Hepatocyte (in vitro differentiated cells): ENCODE measurements at regions not wholly inside any gene's neighbourhood (a gene's known extent, or its start where the extent isn't known, plus 50 kb on each side); places are given as distances from the start of the nearest gene placed in this dataset.

Experiments
- DNase-seq: peaks from one replicate; pipeline ENCODE4 v3.0.0-alpha.2; 2016; ENCODE audit warnings: low spot score
- H2AFZ ChIP-seq: fragments of 200-600 bp; sonication (generic); 2 replicates; pipeline ENCODE4 v1.6.0; 2016; ENCODE audit warnings: antibody characterized with exemption, mild to moderate bottlenecking
- H3K27ac ChIP-seq: fragments of 200-600 bp; sonication (generic); 2 replicates; pipeline ENCODE4 v1.5.1; 2016; ENCODE audit warnings: mild to moderate bottlenecking
- H3K27me3 ChIP-seq: fragments of 200-600 bp; sonication (generic); 2 replicates; pipeline ENCODE4 v1.6.1; 2016
- H3K36me3 ChIP-seq: fragments of 200-600 bp; sonication (generic); replicated peaks from 2 replicates; pipeline ENCODE4 v1.5.1; 2016; ENCODE audit warnings: low read depth; ENCODE audit not compliant: insufficient read depth
- H3K4me1 ChIP-seq: fragments of 200-600 bp; sonication (generic); 2 replicates; pipeline ENCODE4 v1.5.1; 2016; ENCODE audit warnings: mild to moderate bottlenecking, moderate library complexity; ENCODE audit not compliant: insufficient read depth
- H3K4me2 ChIP-seq: fragments of 200-600 bp; sonication (generic); 2 replicates; pipeline ENCODE4 v1.6.0; 2016
- H3K4me3 ChIP-seq: fragments of 200-600 bp; sonication (generic); 2 replicates; pipeline ENCODE4 v1.5.1; 2016; ENCODE audit warnings: mild to moderate bottlenecking
- H3K79me2 ChIP-seq: fragments of 200-600 bp; sonication (generic); 2 replicates; pipeline ENCODE4 v1.6.0; 2017; ENCODE audit warnings: mild to moderate bottlenecking
- H3K9me2 ChIP-seq: fragments of 200-600 bp; sonication (generic); replicated peaks from 2 replicates; pipeline ENCODE4 v1.6.0; 2017; ENCODE audit warnings: mild to moderate bottlenecking; ENCODE audit not compliant: insufficient read depth
- H3K9me3 ChIP-seq: fragments of 200-600 bp; sonication (generic); 2 replicates; pipeline ENCODE4 v1.5.1; 2016; ENCODE audit warnings: low read depth, mild to moderate bottlenecking
- H4K20me1 ChIP-seq: fragments of 200-600 bp; sonication (generic); 2 replicates; pipeline ENCODE4 v1.6.0; 2016; ENCODE audit warnings: mild to moderate bottlenecking; ENCODE audit not compliant: insufficient read depth, poor library complexity, severe bottlenecking
- CTCF ChIP-seq: fragments of 200-600 bp; sonication (generic); IDR thresholded peaks from 2 replicates; pipeline ENCODE4 v1.5.1; 2016; ENCODE audit warnings: antibody characterized with exemption, mild to moderate bottlenecking; ENCODE audit not compliant: poor library complexity
- EZH2 ChIP-seq: fragments of 200-600 bp; sonication (generic); IDR thresholded peaks from 2 replicates; pipeline ENCODE4 v1.6.1; 2016; ENCODE audit warnings: antibody characterized with exemption, mild to moderate bottlenecking, borderline replicate concordance
- EZH2phosphoT487 ChIP-seq: fragments of 200-600 bp; sonication (generic); IDR thresholded peaks from one replicate; pipeline ENCODE4 v1.6.1; 2018; ENCODE audit warnings: antibody characterized with exemption, mild to moderate bottlenecking, low read depth, moderate library complexity; ENCODE audit not compliant: unreplicated experiment, severe bottlenecking
- WGBS: methylation state at CpG from one replicate; pipeline ENCODE4 v1.1.6; 2016; ENCODE audit warnings: low lambda C conversion rate; ENCODE audit errors: missing lambda C conversion rate; 5-methylcytosine and 5-hydroxymethylcytosine counted together

- DNase-seq, result no peak
- H3K4me1 ChIP-seq, result no peaks in the 10 kb centered on the region
- H4K20me1 ChIP-seq, result no peaks in the 10 kb centered on the region
- H3K79me2 ChIP-seq, result no peaks in the 10 kb centered on the region
- H3K4me2 ChIP-seq, result no peak overlapping the region
- TF ChIP-seq EZH2phosphoT487, result no peak
- no peak for TF ChIP-seq CTCF
- TF ChIP-seq EZH2, result no peak
- H3K4me3 ChIP-seq, result no peak overlapping the region
- 93% methylated on average over 2 of the region's 2 CpGs for WGBS
- H3K27me3 ChIP-seq, result no peaks in the 10 kb centered on the region
- H3K9me3 ChIP-seq, result no peaks in the 10 kb centered on the region
- H3K36me3 ChIP-seq, result no peaks in the 10 kb centered on the region
- no peaks in the 10 kb centered on the region for H3K9me2 ChIP-seq
- no peak overlapping the region for H3K27ac ChIP-seq
- H2AFZ ChIP-seq, result no peak overlapping the region
These were observed 265.8 kb downstream of the RPLP1 start for GRCh38 chr15:69718436-69718835.

GRCh38 chr15:69718916-69719315 lies 266.3 kb downstream of the RPLP1 start:
- TF ChIP-seq EZH2, result no peak
- TF ChIP-seq CTCF, result no peak
- TF ChIP-seq EZH2phosphoT487, result no peak
- Histone ChIP-seq H3K4me3 (no peak overlapping the region), H4K20me1 (no peaks in the 10 kb centered on the region), H3K4me1 (no peaks in the 10 kb centered on the region), H3K27me3 (no peaks in the 10 kb centered on the region), H3K9me2 (no peaks in the 10 kb centered on the region), H2AFZ (no peak overlapping the region), H3K79me2 (no peaks in the 10 kb centered on the region), H3K4me2 (no peak overlapping the region), H3K9me3 (no peaks in the 10 kb centered on the region), H3K36me3 (no peaks in the 10 kb centered on the region), H3K27ac (no peak overlapping the region)
- DNase-seq, result no peak
- WGBS, result 85% methylated on average over 4 of the region's 4 CpGs

- H3K9me3 ChIP-seq, result no peaks in the 10 kb centered on the region
- WGBS, result 89% methylated on average over 4 of the region's 4 CpGs
- no peaks in the 10 kb centered on the region for H3K4me1 ChIP-seq
- no peaks in the 10 kb centered on the region for H3K27me3 ChIP-seq
- H3K79me2 ChIP-seq, result no peaks in the 10 kb centered on the region
- no peaks in the 10 kb centered on the region for H3K9me2 ChIP-seq
- no peak overlapping the region for H2AFZ ChIP-seq
- DNase-seq, result no peak
- no peak overlapping the region for H3K4me3 ChIP-seq
- no peak overlapping the region for H3K27ac ChIP-seq
- no peak for TF ChIP-seq EZH2phosphoT487
- no peak for TF ChIP-seq CTCF
- no peak for TF ChIP-seq EZH2
- no peaks in the 10 kb centered on the region for H3K36me3 ChIP-seq
- no peaks in the 10 kb centered on the region for H4K20me1 ChIP-seq
- no peak overlapping the region for H3K4me2 ChIP-seq
These were observed 267.1 kb downstream of the RPLP1 start for GRCh38 chr15:69719527-69720240.

- WGBS, result 88% methylated on average over 3 of the region's 3 CpGs
These were observed 267.9 kb downstream of the RPLP1 start for GRCh38 chr15:69720536-69720935.

More at GRCh38 chr15:69720536-69720935, 267.9 kb downstream of the RPLP1 start:
- H2AFZ ChIP-seq, result no peak overlapping the region
- H3K36me3 ChIP-seq, result no peaks in the 10 kb centered on the region
- no peak overlapping the region for H3K4me3 ChIP-seq
- no peak overlapping the region for H3K27ac ChIP-seq
- H3K4me1 ChIP-seq, result no peaks in the 10 kb centered on the region
- no peaks in the 10 kb centered on the region for H3K79me2 ChIP-seq
- H3K9me3 ChIP-seq, result no peaks in the 10 kb centered on the region
- TF ChIP-seq CTCF, result no peak
- TF ChIP-seq EZH2, result no peak
- no peak for TF ChIP-seq EZH2phosphoT487
- no peaks in the 10 kb centered on the region for H3K27me3 ChIP-seq
- no peak overlapping the region for H3K4me2 ChIP-seq
- DNase-seq, result no peak
- no peaks in the 10 kb centered on the region for H4K20me1 ChIP-seq
- no peaks in the 10 kb centered on the region for H3K9me2 ChIP-seq
